Neural cell (in vitro differentiated cells): ENCODE measurements at regions not wholly inside any gene's neighbourhood (a gene's known extent, or its start where the extent isn't known, plus 50 kb on each side); places are given as distances from the start of the nearest gene placed in this dataset.

ENCODE experiments used
- EP300 ChIP-seq: fragments of 450-650 bp; conservative IDR thresholded peaks from 2 replicates; pipeline ENCODE4 v1.6.1; 2014; ENCODE audit warnings: antibody characterized with exemption, mild to moderate bottlenecking, moderate library complexity; ENCODE audit not compliant: poor library complexity, severe bottlenecking
- EZH2 ChIP-seq: fragments of 200-600, 300-800 bp; shearing (Covaris generic), sonication (generic); IDR thresholded peaks from 2 replicates; pipeline ENCODE4 v1.6.1; 2014; ENCODE audit warnings: antibody characterized with exemption, low read length, borderline replicate concordance, mild to moderate bottlenecking; ENCODE audit not compliant: insufficient read depth, poor library complexity, severe bottlenecking
- MXI1 ChIP-seq: fragments of 450-650 bp; conservative IDR thresholded peaks from 2 replicates; pipeline ENCODE4 v1.6.1; 2014; ENCODE audit warnings: antibody characterized with exemption, mild to moderate bottlenecking; ENCODE audit not compliant: poor library complexity, severe bottlenecking
- RAD21 ChIP-seq: fragments of 450-650 bp; conservative IDR thresholded peaks from 2 replicates; pipeline ENCODE4 v1.6.1; 2014; ENCODE audit warnings: antibody characterized with exemption, mild to moderate bottlenecking, moderate library complexity
- TF ChIP-seq, protein P1 (sequence below): fragments of 450-650 bp; IDR thresholded peaks from 2 replicates; pipeline ENCODE4 v1.5.1; 2014; ENCODE audit warnings: antibody characterized with exemption, mild to moderate bottlenecking, moderate library complexity; ENCODE audit not compliant: poor library complexity, severe bottlenecking

- TF ChIP-seq, protein P1, sequence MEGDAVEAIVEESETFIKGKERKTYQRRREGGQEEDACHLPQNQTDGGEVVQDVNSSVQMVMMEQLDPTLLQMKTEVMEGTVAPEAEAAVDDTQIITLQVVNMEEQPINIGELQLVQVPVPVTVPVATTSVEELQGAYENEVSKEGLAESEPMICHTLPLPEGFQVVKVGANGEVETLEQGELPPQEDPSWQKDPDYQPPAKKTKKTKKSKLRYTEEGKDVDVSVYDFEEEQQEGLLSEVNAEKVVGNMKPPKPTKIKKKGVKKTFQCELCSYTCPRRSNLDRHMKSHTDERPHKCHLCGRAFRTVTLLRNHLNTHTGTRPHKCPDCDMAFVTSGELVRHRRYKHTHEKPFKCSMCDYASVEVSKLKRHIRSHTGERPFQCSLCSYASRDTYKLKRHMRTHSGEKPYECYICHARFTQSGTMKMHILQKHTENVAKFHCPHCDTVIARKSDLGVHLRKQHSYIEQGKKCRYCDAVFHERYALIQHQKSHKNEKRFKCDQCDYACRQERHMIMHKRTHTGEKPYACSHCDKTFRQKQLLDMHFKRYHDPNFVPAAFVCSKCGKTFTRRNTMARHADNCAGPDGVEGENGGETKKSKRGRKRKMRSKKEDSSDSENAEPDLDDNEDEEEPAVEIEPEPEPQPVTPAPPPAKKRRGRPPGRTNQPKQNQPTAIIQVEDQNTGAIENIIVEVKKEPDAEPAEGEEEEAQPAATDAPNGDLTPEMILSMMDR, result no peak
- no peak for TF ChIP-seq RAD21
- TF ChIP-seq EZH2, result no peak
- TF ChIP-seq EP300, result no peak
- TF ChIP-seq MXI1, result no peak
Observed at GRCh38 chr18:37711766-37712505, 146.3 kb upstream of the CELF4 start.
